LNCaP clone FGC (cell line): ENCODE measurements at regions not wholly inside any gene's neighbourhood (a gene's known extent, or its start where the extent isn't known, plus 50 kb on each side); places are given as distances from the start of the nearest gene placed in this dataset.

ENCODE experiments used
- DNase-seq: peaks from one replicate; pipeline ENCODE4 v3.0.0-alpha.2; 2011; ENCODE audit warnings: low read depth
- H3K4me3 ChIP-seq: 2 replicates; pipeline ENCODE4 v1.5.1; 2011; ENCODE audit warnings: mild to moderate bottlenecking, low read depth, low read length, control low read depth
- TF ChIP-seq, protein P1 (sequence below): IDR thresholded peaks from 2 replicates; pipeline ENCODE4 v1.5.1; 2012; ENCODE audit warnings: mild to moderate bottlenecking; ENCODE audit not compliant: control insufficient read depth, insufficient read depth; ENCODE audit errors: extremely low read depth

DNA sequence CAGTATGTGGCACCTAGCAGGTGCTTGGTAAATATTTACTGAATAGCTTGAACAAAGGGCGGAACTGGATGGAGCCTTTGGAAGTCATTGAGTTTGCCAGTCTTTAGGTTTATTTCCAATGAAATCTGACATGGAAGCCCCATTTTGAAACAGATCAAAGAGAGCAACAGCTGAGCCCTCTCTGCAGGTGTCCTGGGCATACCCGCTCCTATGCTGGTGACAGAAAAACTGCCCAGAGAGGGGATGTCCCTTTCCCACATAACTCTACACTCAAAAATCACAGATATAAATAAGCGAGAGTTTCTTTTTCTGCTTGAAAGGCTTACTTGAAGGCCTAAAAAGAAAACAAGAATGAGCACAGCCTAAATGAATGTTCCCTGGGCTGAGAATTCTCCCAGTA lies 53.0 kb upstream of the RALY start:
- no peak overlapping the region for H3K4me3 ChIP-seq
- DNase-seq: no peak
- TF ChIP-seq, protein P1, sequence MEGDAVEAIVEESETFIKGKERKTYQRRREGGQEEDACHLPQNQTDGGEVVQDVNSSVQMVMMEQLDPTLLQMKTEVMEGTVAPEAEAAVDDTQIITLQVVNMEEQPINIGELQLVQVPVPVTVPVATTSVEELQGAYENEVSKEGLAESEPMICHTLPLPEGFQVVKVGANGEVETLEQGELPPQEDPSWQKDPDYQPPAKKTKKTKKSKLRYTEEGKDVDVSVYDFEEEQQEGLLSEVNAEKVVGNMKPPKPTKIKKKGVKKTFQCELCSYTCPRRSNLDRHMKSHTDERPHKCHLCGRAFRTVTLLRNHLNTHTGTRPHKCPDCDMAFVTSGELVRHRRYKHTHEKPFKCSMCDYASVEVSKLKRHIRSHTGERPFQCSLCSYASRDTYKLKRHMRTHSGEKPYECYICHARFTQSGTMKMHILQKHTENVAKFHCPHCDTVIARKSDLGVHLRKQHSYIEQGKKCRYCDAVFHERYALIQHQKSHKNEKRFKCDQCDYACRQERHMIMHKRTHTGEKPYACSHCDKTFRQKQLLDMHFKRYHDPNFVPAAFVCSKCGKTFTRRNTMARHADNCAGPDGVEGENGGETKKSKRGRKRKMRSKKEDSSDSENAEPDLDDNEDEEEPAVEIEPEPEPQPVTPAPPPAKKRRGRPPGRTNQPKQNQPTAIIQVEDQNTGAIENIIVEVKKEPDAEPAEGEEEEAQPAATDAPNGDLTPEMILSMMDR: no peak
